ENCODE measurements at regions not wholly inside any gene's neighbourhood (a gene's known extent, or its start where the extent isn't known, plus 50 kb on each side); places are given as distances from the start of the nearest gene placed in this dataset.

DNA sequence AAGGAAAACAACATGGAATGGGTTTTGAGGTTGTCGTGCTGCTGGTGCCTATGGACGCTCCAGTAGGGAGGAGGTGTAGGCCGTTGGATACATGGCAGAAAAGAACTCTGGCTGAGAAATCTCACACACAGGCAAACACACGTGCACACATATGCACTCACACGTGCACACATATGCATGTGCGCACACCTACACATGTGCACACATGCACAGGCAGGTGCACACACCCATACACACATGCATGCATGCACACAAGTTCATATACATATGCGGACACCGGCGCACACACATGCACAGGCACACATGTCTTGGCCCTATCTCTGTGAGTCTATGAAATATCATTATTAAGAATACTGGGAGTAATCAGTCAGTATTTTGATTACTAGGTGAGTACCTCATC, 150.4 kb downstream of the LRRC30 start:
- no peak overlapping the region for H2BK12ac ChIP-seq (ENCODE audit: insufficient read length, low read depth, low read length)
- H3K79me1 ChIP-seq (ENCODE audit: insufficient read depth, low read depth, low read length, poor library complexity, severe bottlenecking), result no peaks in the 10 kb centered on the region
- H3K4me2 ChIP-seq (ENCODE audit: insufficient read depth, insufficient read length, low read length), result no peak overlapping the region
- no peak overlapping the region for H3K9ac ChIP-seq (ENCODE audit: extremely low read depth, insufficient read length, low read length)
- no peak overlapping the region for H3K56ac ChIP-seq (ENCODE audit: insufficient read length, low read depth, low read length)
- H3K23ac ChIP-seq (ENCODE audit: insufficient read length, low read depth, low read length), result no peak overlapping the region
- no peak overlapping the region for H2AFZ ChIP-seq (ENCODE audit: low read length)
- WGBS (ENCODE audit: extremely low coverage, insufficient read length, low lambda C conversion rate), result no CpG with 5 or more reads among the region's 9 CpGs
- H4K91ac ChIP-seq (ENCODE audit: insufficient read length, low read depth, low read length), result no peak overlapping the region
- Mint-ChIP-seq H3K4me3 (no peak overlapping the region), H3K9me3 (peaks cover 7 to 13% of the 10 kb centered on the region in 2 experiments), H3K36me3 (ENCODE audit: insufficient read depth in 1 of 3, low read depth in 3 of 3) (peaks cover 1 to 7% (median 2%) of the 10 kb centered on the region in 3 experiments; a peak in 3 of 7 replicates), H3K27ac (no peak overlapping the region), H3K4me1 (peaks cover 10 to 12% of the 10 kb centered on the region in 2 experiments), H3K27me3 (ENCODE audit: low read depth) (no peaks in the 10 kb centered on the region)
- no peak overlapping the region for H4K5ac ChIP-seq (ENCODE audit: insufficient read length, low read depth, low read length)
- DNase-seq, result no peak
- no peaks in the 10 kb centered on the region for H3K27me3 ChIP-seq (ENCODE audit: insufficient read depth, low read length)
- H3K23me2 ChIP-seq (ENCODE audit: insufficient read length, low read depth, low read length, poor library complexity, severe bottlenecking), result no peaks in the 10 kb centered on the region
- peaks cover 6% of the 10 kb centered on the region for H3K9me3 ChIP-seq (ENCODE audit: control insufficient read depth, low read depth, low read length)
- H2BK5ac ChIP-seq (ENCODE audit: insufficient read length, low read length), result no peak overlapping the region
- no peak overlapping the region for H2BK15ac ChIP-seq (ENCODE audit: low read depth, low read length)
- no peak overlapping the region for H3K27ac ChIP-seq (ENCODE audit: insufficient read length, low read depth, low read length)
- H3K18ac ChIP-seq (ENCODE audit: insufficient read length, low read depth, low read length), result no peak overlapping the region
- no peak overlapping the region for H2BK20ac ChIP-seq (ENCODE audit: low read depth, low read length, poor library complexity, severe bottlenecking)
- H2BK120ac ChIP-seq (ENCODE audit: low read depth, low read length, poor library complexity, severe bottlenecking), result no peak overlapping the region
- TF ChIP-seq, protein P1, sequence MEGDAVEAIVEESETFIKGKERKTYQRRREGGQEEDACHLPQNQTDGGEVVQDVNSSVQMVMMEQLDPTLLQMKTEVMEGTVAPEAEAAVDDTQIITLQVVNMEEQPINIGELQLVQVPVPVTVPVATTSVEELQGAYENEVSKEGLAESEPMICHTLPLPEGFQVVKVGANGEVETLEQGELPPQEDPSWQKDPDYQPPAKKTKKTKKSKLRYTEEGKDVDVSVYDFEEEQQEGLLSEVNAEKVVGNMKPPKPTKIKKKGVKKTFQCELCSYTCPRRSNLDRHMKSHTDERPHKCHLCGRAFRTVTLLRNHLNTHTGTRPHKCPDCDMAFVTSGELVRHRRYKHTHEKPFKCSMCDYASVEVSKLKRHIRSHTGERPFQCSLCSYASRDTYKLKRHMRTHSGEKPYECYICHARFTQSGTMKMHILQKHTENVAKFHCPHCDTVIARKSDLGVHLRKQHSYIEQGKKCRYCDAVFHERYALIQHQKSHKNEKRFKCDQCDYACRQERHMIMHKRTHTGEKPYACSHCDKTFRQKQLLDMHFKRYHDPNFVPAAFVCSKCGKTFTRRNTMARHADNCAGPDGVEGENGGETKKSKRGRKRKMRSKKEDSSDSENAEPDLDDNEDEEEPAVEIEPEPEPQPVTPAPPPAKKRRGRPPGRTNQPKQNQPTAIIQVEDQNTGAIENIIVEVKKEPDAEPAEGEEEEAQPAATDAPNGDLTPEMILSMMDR (conservative IDR thresholded peaks at IDR 0.05), result no peak
- no peaks in the 10 kb centered on the region; the same call in 1 of the 2 replicates for H3K4me1 ChIP-seq (ENCODE audit: insufficient read depth, low read length)
- H3K14ac ChIP-seq (ENCODE audit: insufficient read depth, low read length), result no peak overlapping the region
- no peak overlapping the region for H2AK5ac ChIP-seq (ENCODE audit: insufficient read length, low read length)
- H3K4ac ChIP-seq (ENCODE audit: low read depth, low read length), result no peak overlapping the region
- H3K79me2 ChIP-seq (ENCODE audit: insufficient read depth, low read length), result no peaks in the 10 kb centered on the region
- H4K8ac ChIP-seq (replicated peaks; ENCODE audit: insufficient read length, low read depth, low read length), result no peak overlapping the region
- no peak overlapping the region for H3T11ph ChIP-seq (ENCODE audit: low read length)
- no peaks in the 10 kb centered on the region for H4K20me1 ChIP-seq (ENCODE audit: control insufficient read depth, insufficient read depth, insufficient read length)

Measured in H9 (cell line).